ENCODE measurements at regions not wholly inside any gene's neighbourhood (a gene's known extent, or its start where the extent isn't known, plus 50 kb on each side); places are given as distances from the start of the nearest gene placed in this dataset.

GRCh38 chr3:159147813-159148212, 346.0 kb downstream of the MFSD1 start:
- Histone ChIP-seq H3K4me3 (no peak overlapping the region), H3K9me3 (no peaks in the 10 kb centered on the region), H3K27ac (no peak overlapping the region), H3K36me3 (no peaks in the 10 kb centered on the region), H3K27me3 (no peaks in the 10 kb centered on the region), H3K4me1 (no peaks in the 10 kb centered on the region)
- WGBS (ENCODE audit: insufficient coverage, low coverage, low lambda C conversion rate, missing lambda C conversion rate): 77% methylated on average over 4 of the region's 4 CpGs
- ATAC-seq: no peak
- no peak for TF ChIP-seq POLR2A (IDR thresholded peaks at IDR 0.05)
- no peak for TF ChIP-seq CTCF (IDR thresholded peaks at IDR 0.05)
- no peak for DNase-seq
- intact Hi-C loops (cut with DNase I): no loop called here

GRCh38 chr3:159148466-159148865, 346.6 kb downstream of the MFSD1 start:
- Histone ChIP-seq H3K9me3 (no peaks in the 10 kb centered on the region), H3K27ac (no peak overlapping the region), H3K4me1 (no peaks in the 10 kb centered on the region), H3K27me3 (no peaks in the 10 kb centered on the region), H3K36me3 (no peaks in the 10 kb centered on the region), H3K4me3 (no peak overlapping the region)
- WGBS (ENCODE audit: insufficient coverage, low coverage, low lambda C conversion rate, missing lambda C conversion rate): 56% methylated on average over 1 of the region's 1 CpG
- ATAC-seq (no peak), DNase-seq (no peak)
- intact Hi-C loops (cut with DNase I): no loop called here
- TF ChIP-seq CTCF (IDR thresholded peaks at IDR 0.05) (no peak), POLR2A (IDR thresholded peaks at IDR 0.05) (no peak)

- H3K4me3 ChIP-seq: no peak overlapping the region
- H3K27ac ChIP-seq: no peak overlapping the region
- no peak for ATAC-seq
- no peaks in the 10 kb centered on the region for H3K27me3 ChIP-seq
- no peak for DNase-seq
- H3K36me3 ChIP-seq: no peaks in the 10 kb centered on the region
- H3K9me3 ChIP-seq: no peaks in the 10 kb centered on the region
- no peaks in the 10 kb centered on the region for H3K4me1 ChIP-seq
- no peak for TF ChIP-seq CTCF (IDR thresholded peaks at IDR 0.05)
- no peak for TF ChIP-seq POLR2A (IDR thresholded peaks at IDR 0.05)
- WGBS (ENCODE audit: insufficient coverage, low coverage, low lambda C conversion rate, missing lambda C conversion rate): 74% methylated on average over 7 of the region's 7 CpGs
- intact Hi-C loops (cut with DNase I): no loop called here
Observed at GRCh38 chr3:159149131-159149530, 347.3 kb downstream of the MFSD1 start.

- 75% methylated on average over 1 of the region's 1 CpG for WGBS (ENCODE audit: insufficient coverage, low coverage, low lambda C conversion rate, missing lambda C conversion rate)
- ATAC-seq: no peak
- H3K9me3 ChIP-seq: no peaks in the 10 kb centered on the region
- DNase-seq: no peak
- H3K4me3 ChIP-seq: no peak overlapping the region
- TF ChIP-seq CTCF (IDR thresholded peaks at IDR 0.05) (no peak), POLR2A (IDR thresholded peaks at IDR 0.05) (no peak)
- intact Hi-C loops (cut with DNase I): no loop called here
- H3K27me3 ChIP-seq: no peaks in the 10 kb centered on the region
- H3K27ac ChIP-seq: no peak overlapping the region
- H3K36me3 ChIP-seq: no peaks in the 10 kb centered on the region
- no peaks in the 10 kb centered on the region for H3K4me1 ChIP-seq
Observed at GRCh38 chr3:159149633-159150032, 347.8 kb downstream of the MFSD1 start.

- no peak for ATAC-seq
- no peaks in the 10 kb centered on the region for H3K4me1 ChIP-seq
- 93% methylated on average over 2 of the region's 3 CpGs for WGBS (ENCODE audit: insufficient coverage, low coverage, low lambda C conversion rate, missing lambda C conversion rate)
- TF ChIP-seq POLR2A (IDR thresholded peaks at IDR 0.05) (no peak), CTCF (IDR thresholded peaks at IDR 0.05) (no peak)
- no peaks in the 10 kb centered on the region for H3K27me3 ChIP-seq
- intact Hi-C loops (cut with DNase I): no loop called here
- DNase-seq: no peak
- H3K9me3 ChIP-seq: no peaks in the 10 kb centered on the region
- H3K27ac ChIP-seq: no peak overlapping the region
- H3K36me3 ChIP-seq: no peaks in the 10 kb centered on the region
- H3K4me3 ChIP-seq: no peak overlapping the region
Observed at GRCh38 chr3:159150180-159150579, 348.3 kb downstream of the MFSD1 start.
